K562 (cell line): ENCODE measurements at regions not wholly inside any gene's neighbourhood (a gene's known extent, or its start where the extent isn't known, plus 50 kb on each side); places are given as distances from the start of the nearest gene placed in this dataset.

Experiments
- ATAC-seq: fragments of 200-7000 bp; cut with Tn5 transposase; 3 replicates; pipeline ENCODE4 v1.9.1; 2020; ENCODE audit warnings: moderate library complexity
- BruUV-seq: library from RNA; stranded (reverse); fragments of 400-500 nt; replicated peaks from 2 replicates; lab custom pipeline; 2021; lab: Mats Ljungman, UMichigan
- CTCF ChIA-PET: fragments of 300-600 bp; formaldehyde crosslinking; extraction: SDS; loops from one replicate; lab custom pipeline; 2021; ENCODE audit warnings: low intra/inter-chr PET ratio; lab: Yijun Ruan, JAX
- POLR2A ChIA-PET: fragments of 300-600, 350-650 bp; sonication (Branson Sonifier 250); formaldehyde crosslinking; extraction: SDS; loops from one replicate; lab custom pipeline; 2021; ENCODE audit warnings: antibody characterized with exemption, inconsistent platforms; lab: Yijun Ruan, JAX
- DNase-seq, 4 experiments: peaks; one replicate each; pipeline versions ENCODE4 v3.0.0 to v3.0.0-alpha.2; 2011 to 2018; ENCODE audit warnings: low spot score in 3 of 4, mixed read lengths in 3 of 4; ENCODE audit errors: extremely low read depth in 1 of 4
- FAIRE-seq: peaks from 2 replicates; lab custom pipeline; 2011; peaks lifted over from hg19 to GRCh38; lab: Jason Lieb, UNC
- H2AFZ ChIP-seq: 2 replicates; pipeline ENCODE4 v1.6.0; 2011; ENCODE audit warnings: low read depth, low read length, control low read depth, inconsistent platforms
- H3K27ac ChIP-seq: fragments of 200-600 bp; 3 replicates; pipeline ENCODE4 v1.8.0; 2011; ENCODE audit warnings: low read depth, mild to moderate bottlenecking, control low read depth, inconsistent platforms, low read length, moderate library complexity, mixed read lengths; ENCODE audit errors: extremely low read depth
- H3K27me3 ChIP-seq, 2 experiments: fragments of 300-600 bp in 1 of 2; 2 replicates in 1 of 2; 3 replicates in 1 of 2; pipeline versions ENCODE4 v1.6.0 to v1.8.0; 2011; ENCODE audit warnings: inconsistent platforms in 2 of 2, low read length in 2 of 2, mild to moderate bottlenecking in 1 of 2, mixed read lengths in 1 of 2, moderate library complexity in 1 of 2; ENCODE audit not compliant: control insufficient read depth in 2 of 2, insufficient read depth in 2 of 2
- H3K36me3 ChIP-seq: fragments of 300-600 bp; 3 replicates; pipeline ENCODE4 v1.8.0; 2011; ENCODE audit warnings: mild to moderate bottlenecking, low read length, inconsistent platforms; ENCODE audit not compliant: control insufficient read depth, insufficient read depth
- H3K4me1 ChIP-seq, 2 experiments: fragments of 200-600 bp in 1 of 2; replicated peaks in 1 of 2; 2 replicates in 1 of 2; 3 replicates in 1 of 2; pipeline versions ENCODE4 v1.5.1 to v1.8.0; 2011; ENCODE audit warnings: inconsistent platforms in 2 of 2, low read length in 2 of 2, mild to moderate bottlenecking in 1 of 2, mixed read lengths in 1 of 2, moderate library complexity in 1 of 2; ENCODE audit not compliant: control insufficient read depth in 2 of 2, insufficient read depth in 2 of 2
- H3K4me2 ChIP-seq: 2 replicates; pipeline ENCODE4 v1.6.1; 2011; ENCODE audit warnings: low read length, control low read depth, inconsistent platforms, mixed read lengths; ENCODE audit not compliant: insufficient read depth
- H3K4me3 ChIP-seq: fragments of 200-600 bp; sonication (generic), shearing (Covaris generic); 2 replicates; pipeline ENCODE4 v1.5.1; 2016; ENCODE audit warnings: control low read depth, inconsistent platforms
- H3K79me2 ChIP-seq: fragments of 200-600 bp; 3 replicates; pipeline ENCODE4 v1.8.0; 2011; ENCODE audit warnings: low read length, inconsistent platforms; ENCODE audit not compliant: control insufficient read depth, insufficient read depth
- H3K9ac ChIP-seq, 2 experiments: 2 replicates each; pipeline versions ENCODE4 v1.6.0 to v1.6.1; 2011; ENCODE audit warnings: low read depth in 2 of 2, low read length in 2 of 2, control low read depth in 1 of 2, inconsistent platforms in 1 of 2, mild to moderate bottlenecking in 1 of 2, mixed read lengths in 1 of 2; ENCODE audit not compliant: insufficient read depth in 1 of 2
- H3K9me1 ChIP-seq: one replicate; pipeline ENCODE4 v1.6.0; 2011; ENCODE audit warnings: inconsistent platforms, mild to moderate bottlenecking, low read length, moderate library complexity; ENCODE audit not compliant: control insufficient read depth, insufficient read depth
- H3K9me3 ChIP-seq: replicated peaks from 2 replicates; pipeline ENCODE4 v1.5.1; 2011; ENCODE audit warnings: low read depth, low read length, inconsistent platforms; ENCODE audit not compliant: control insufficient read depth, insufficient read depth
- H4K20me1 ChIP-seq: replicated peaks from 2 replicates; pipeline ENCODE4 v1.6.1; 2011; ENCODE audit warnings: low read length, inconsistent platforms, mixed read lengths; ENCODE audit not compliant: control insufficient read depth, insufficient read depth
- ARHGAP35 ChIP-seq: fragments of 450-650 bp; IDR thresholded peaks from 2 replicates; pipeline ENCODE4 v1.6.1; 2018; ENCODE audit not compliant: partially characterized antibody
- ARID2 ChIP-seq: fragments of 450-650 bp; IDR thresholded peaks from 2 replicates; pipeline ENCODE4 v1.6.1; 2017; ENCODE audit warnings: antibody characterized with exemption, mild to moderate bottlenecking
- ARNT ChIP-seq, 2 experiments: fragments of 450-650 bp; IDR thresholded peaks; 2 replicates each; pipeline ENCODE4 v1.6.1; 2016; ENCODE audit warnings: mild to moderate bottlenecking in 1 of 2
- E2F1 ChIP-seq: sonication (generic); formaldehyde crosslinking; IDR thresholded peaks from 2 replicates; pipeline ENCODE4 v1.8.1; 2023; ENCODE audit warnings: mild to moderate bottlenecking, missing genetic modification reagents, moderate library complexity
- E4F1 ChIP-seq: fragments of 250-450 bp; sonication (Bioruptor Pico); IDR thresholded peaks from 2 replicates; pipeline ENCODE4 v1.5.0; 2021; ENCODE audit warnings: mild to moderate bottlenecking, borderline replicate concordance
- ETV1 ChIP-seq: fragments of 450-650 bp; conservative IDR thresholded peaks from 2 replicates; pipeline ENCODE4 v1.6.1; 2016; ENCODE audit warnings: missing genetic modification characterization, control low read depth, low read depth, missing compliant biosample characterization
- HDAC8 ChIP-seq: fragments of 450-650 bp; IDR thresholded peaks from 2 replicates; pipeline ENCODE4 v1.6.1; 2016; ENCODE audit warnings: mild to moderate bottlenecking, missing genetic modification characterization, moderate library complexity, missing compliant biosample characterization
- PHB ChIP-seq: fragments of 250-450 bp; sonication (Bioruptor Pico); IDR thresholded peaks from 2 replicates; pipeline ENCODE4 v1.5.0; 2021
- ZNF212 ChIP-seq: fragments of 450-650 bp; formaldehyde crosslinking; IDR thresholded peaks from 2 replicates; pipeline ENCODE4 v1.4.0; 2020; ENCODE audit warnings: mild to moderate bottlenecking
- ZNF766 ChIP-seq: fragments of 200-800 bp; sonication (Bioruptor generic); conservative IDR thresholded peaks from 2 replicates; pipeline ENCODE4 v1.6.1; 2016; ENCODE audit warnings: missing genetic modification characterization, missing compliant biosample characterization
- WGBS: fragments of 100-300 bp; shearing (Covaris generic); methylation state at CpG from one replicate; pipeline ENCODE4 v1.1.6; 2016; ENCODE audit warnings: low coverage, mixed read lengths; ENCODE audit not compliant: insufficient coverage; ENCODE audit errors: missing lambda C conversion rate; 5-methylcytosine and 5-hydroxymethylcytosine counted together
- in situ Hi-C: fragments of 300-500 bp; cut with MboI; formaldehyde crosslinking; loops from 4 replicates; pipeline ENCODE4 v1.15.0; 2018; ENCODE audit warnings: inconsistent platforms, mixed read lengths
- intact Hi-C: fragments of 100-400 bp; cut with micrococcal nuclease; formaldehyde crosslinking; loops from 2 replicates; pipeline ENCODE4 v1.14.2; 2022

- TF ChIP-seq E4F1 (CRISPR knock-in tag) (no peak), ZNF766 (CRISPR knock-in tag) (no peak), ZNF212 (CRISPR knock-in tag) (no peak), ARNT (IDR thresholded peaks at IDR 0.05) (no peak), PHB (no peak), ARID2 (no peak), ETV1 (tag) (no peak)
These were observed 622.7 kb downstream of the CDH11 start (continued) for GRCh38 chr16:64499211-64499610.

GRCh38 chr16:64498363-64498762 lies 623.5 kb downstream of the CDH11 start:
- H3K9me1 ChIP-seq = no peaks in the 10 kb centered on the region
- H3K9ac ChIP-seq = no peak overlapping the region
- no peak overlapping the region for H3K27ac ChIP-seq
- ATAC-seq (no peak), FAIRE-seq (no peak), DNase-seq (no peak)
- no peaks in the 10 kb centered on the region for H4K20me1 ChIP-seq
- BruUV-seq = no TSS peak
- no peaks in the 10 kb centered on the region for H3K4me1 ChIP-seq
- no peaks in the 10 kb centered on the region for H3K27me3 ChIP-seq
- H3K79me2 ChIP-seq = no peaks in the 10 kb centered on the region
- no peaks in the 10 kb centered on the region for H3K36me3 ChIP-seq
- H3K4me3 ChIP-seq = no peak overlapping the region
- ChIA-PET CTCF (no interaction called here), POLR2A (no interaction called here)
- H3K9me3 ChIP-seq = no peaks in the 10 kb centered on the region
- in situ Hi-C loops (no loop called here), intact Hi-C loops (no loop called here)
- no peak overlapping the region for H3K4me2 ChIP-seq
- no peak overlapping the region for H2AFZ ChIP-seq
- 0% methylated on average over 2 of the region's 2 CpGs for WGBS
- TF ChIP-seq HDAC8 (tag) (no peak), ARHGAP35 (no peak), E2F1 (no peak)
